Endothelial cell of umbilical vein (primary cell): ENCODE measurements at regions not wholly inside any gene's neighbourhood (a gene's known extent, or its start where the extent isn't known, plus 50 kb on each side); places are given as distances from the start of the nearest gene placed in this dataset.

Experiments used
- BruUV-seq: library from RNA; stranded (reverse); fragments of 400-500 nt; replicated peaks from 2 replicates; lab custom pipeline; 2021; lab: Mats Ljungman, UMichigan
- CTCF ChIA-PET: fragments of 300-600, 350-600 bp; sonication (Branson Sonifier 250); formaldehyde crosslinking; loops from one replicate; lab custom pipeline; 2021; ENCODE audit warnings: antibody characterized with exemption, inconsistent platforms; lab: Charles Lee
- POLR2A ChIA-PET: fragments of 300-600, 350-600 bp; sonication (Branson Sonifier 250); formaldehyde crosslinking; loops from one replicate; lab custom pipeline; 2021; ENCODE audit warnings: antibody characterized with exemption, inconsistent platforms; lab: Charles Lee
- DNase-seq: peaks from one replicate; pipeline ENCODE4 v3.0.0-alpha.2; 2011; ENCODE audit warnings: low read depth, low spot score
- FAIRE-seq: peaks from 2 replicates; lab custom pipeline; 2011; peaks lifted over from hg19 to GRCh38; lab: Jason Lieb, UNC
- H2AFZ ChIP-seq: 2 replicates; pipeline ENCODE4 v1.6.0; 2012; ENCODE audit warnings: low read depth, low read length, control low read depth, inconsistent platforms
- H3K27ac ChIP-seq: 2 replicates; pipeline ENCODE4 v1.5.1; 2011; ENCODE audit warnings: low read depth, mild to moderate bottlenecking, control low read depth, low read length, moderate library complexity; ENCODE audit not compliant: insufficient read depth
- H3K27me3 ChIP-seq, 2 experiments: 2 replicates each; pipeline versions ENCODE4 v1.6.0 to v1.6.1; 2011; ENCODE audit warnings: low read length in 2 of 2, mixed read lengths in 1 of 2; ENCODE audit not compliant: control insufficient read depth in 2 of 2, insufficient read depth in 2 of 2
- H3K36me3 ChIP-seq, 2 experiments: 2 replicates in 1 of 2; 3 replicates in 1 of 2; pipeline ENCODE4 v1.5.1; 2011; ENCODE audit warnings: low read length in 2 of 2, mild to moderate bottlenecking in 1 of 2, moderate library complexity in 1 of 2; ENCODE audit not compliant: control insufficient read depth in 2 of 2, insufficient read depth in 2 of 2; ENCODE audit errors: extremely low read depth in 1 of 2
- H3K4me1 ChIP-seq: 3 replicates; pipeline ENCODE4 v1.5.1; 2011; ENCODE audit warnings: mild to moderate bottlenecking, low read length; ENCODE audit not compliant: control insufficient read depth, insufficient read depth; ENCODE audit errors: extremely low read depth
- H3K4me2 ChIP-seq: 2 replicates; pipeline ENCODE4 v1.6.1; 2011; ENCODE audit warnings: low read length, control low read depth, mixed read lengths; ENCODE audit not compliant: insufficient read depth
- H3K4me3 ChIP-seq, 3 experiments: fragments of 200-600 bp in 1 of 3; sonication (generic), shearing (Covaris generic) in 1 of 3; replicated peaks in 1 of 3; 2 replicates each; pipeline ENCODE4 v1.5.1; 2011 to 2016; ENCODE audit warnings: control low read depth in 3 of 3, low read length in 3 of 3, mild to moderate bottlenecking in 2 of 3, inconsistent platforms in 1 of 3, low read depth in 1 of 3, moderate library complexity in 1 of 3; ENCODE audit not compliant: insufficient read depth in 1 of 3
- H3K79me2 ChIP-seq: 2 replicates; pipeline ENCODE4 v1.6.0; 2012; ENCODE audit warnings: low read length, inconsistent platforms; ENCODE audit not compliant: control insufficient read depth, insufficient read depth
- H3K9ac ChIP-seq: replicated peaks from 2 replicates; pipeline ENCODE3; 2011; ENCODE audit warnings: low read length, control low read depth; ENCODE audit not compliant: insufficient read depth; ENCODE audit errors: extremely low read depth
- H3K9me1 ChIP-seq: replicated peaks from 3 replicates; pipeline ENCODE4 v1.6.0; 2011; ENCODE audit warnings: mild to moderate bottlenecking, low read length; ENCODE audit not compliant: control insufficient read depth, insufficient read depth; ENCODE audit errors: extremely low read depth
- H3K9me3 ChIP-seq: replicated peaks from 2 replicates; pipeline ENCODE4 v1.5.1; 2012; ENCODE audit warnings: low read length, inconsistent platforms; ENCODE audit not compliant: control insufficient read depth, insufficient read depth
- H4K20me1 ChIP-seq: replicated peaks from 2 replicates; pipeline ENCODE3; 2011; ENCODE audit warnings: mild to moderate bottlenecking, low read length; ENCODE audit not compliant: control insufficient read depth, insufficient read depth; ENCODE audit errors: extremely low read depth
- EZH2 ChIP-seq: IDR thresholded peaks from 2 replicates; pipeline ENCODE4 v1.6.1; 2012; ENCODE audit warnings: borderline replicate concordance, low read depth, mild to moderate bottlenecking, moderate library complexity, low read length, inconsistent platforms; ENCODE audit not compliant: severe bottlenecking
- FOS ChIP-seq: IDR thresholded peaks from 2 replicates; pipeline ENCODE4 v1.6.1; 2011; ENCODE audit warnings: mild to moderate bottlenecking, low read length, moderate library complexity, borderline replicate concordance; ENCODE audit not compliant: insufficient read depth
- GATA2 ChIP-seq: IDR thresholded peaks from 2 replicates; pipeline ENCODE4 v1.7.0; 2011; ENCODE audit warnings: low read depth, mild to moderate bottlenecking, moderate library complexity, mixed read lengths, low read length; ENCODE audit not compliant: insufficient read length, insufficient read depth
- JUN ChIP-seq: IDR thresholded peaks from 2 replicates; pipeline ENCODE4 v1.6.1; 2011; ENCODE audit warnings: borderline replicate concordance, low read depth; ENCODE audit not compliant: insufficient read length, insufficient read depth
- MAX ChIP-seq: IDR thresholded peaks from 2 replicates; pipeline ENCODE4 v1.6.1; 2011; ENCODE audit not compliant: insufficient read depth, insufficient read length
- MYC ChIP-seq: IDR thresholded peaks from one replicate; pipeline ENCODE4 v1.6.1; 2011; ENCODE audit warnings: mild to moderate bottlenecking, low read depth, low read length
- POLR2A ChIP-seq: IDR thresholded peaks from 2 replicates; pipeline ENCODE4 v1.6.1; 2012; ENCODE audit warnings: low read depth, mild to moderate bottlenecking, control low read depth, low read length
- POLR2AphosphoS5 ChIP-seq: IDR thresholded peaks from 2 replicates; pipeline ENCODE4 v1.6.1; 2012; ENCODE audit warnings: low read depth, mild to moderate bottlenecking, control low read depth, low read length, moderate library complexity; ENCODE audit not compliant: insufficient read depth
- dilution Hi-C: fragments of 300-500 bp; cut with MboI; formaldehyde crosslinking; loops from one replicate; pipeline ENCODE4 v1.15.0; 2019; ENCODE audit warnings: low sequenced_read_pairs; ENCODE audit not compliant: extremely low pct_ligation_motif_present
- intact Hi-C: fragments of 100-400 bp; cut with micrococcal nuclease; formaldehyde crosslinking; loops from one replicate; pipeline ENCODE4 v1.10.0; 2022
- TF ChIP-seq, protein P1 (sequence below), 2 donors: IDR thresholded peaks; 1 replicate in 1 of 2; 2 replicates in 1 of 2; pipeline ENCODE4 v1.5.1; 2011; ENCODE audit warnings: low read length in 2 of 2, mild to moderate bottlenecking in 2 of 2, moderate library complexity in 2 of 2, control low read depth in 1 of 2, inconsistent platforms in 1 of 2, low read depth in 1 of 2; ENCODE audit not compliant: insufficient read depth in 1 of 2; ENCODE audit errors: extremely low read depth in 1 of 2

GRCh38 chr1:244212797-244213475 is 161.9 kb downstream of the ZBTB18 start:
- no peak overlapping the region for H3K4me3 ChIP-seq
- H2AFZ ChIP-seq, result no peak overlapping the region
- H3K9me1 ChIP-seq, result no peaks in the 10 kb centered on the region
- FAIRE-seq (peak; percentile 67), DNase-seq (no peak)
- no peak overlapping the region for H3K4me2 ChIP-seq
- H3K4me1 ChIP-seq, result peaks cover 16% of the 10 kb centered on the region
- dilution Hi-C loops, result no loop called here
- no peaks in the 10 kb centered on the region for H3K36me3 ChIP-seq
- intact Hi-C loops, result no loop called here
- TF ChIP-seq POLR2A (no peak), POLR2AphosphoS5 (no peak), FOS (no peak), MYC (no peak), GATA2 (no peak), EZH2 (no peak), JUN (no peak), MAX (no peak)
- TF ChIP-seq, protein P1, sequence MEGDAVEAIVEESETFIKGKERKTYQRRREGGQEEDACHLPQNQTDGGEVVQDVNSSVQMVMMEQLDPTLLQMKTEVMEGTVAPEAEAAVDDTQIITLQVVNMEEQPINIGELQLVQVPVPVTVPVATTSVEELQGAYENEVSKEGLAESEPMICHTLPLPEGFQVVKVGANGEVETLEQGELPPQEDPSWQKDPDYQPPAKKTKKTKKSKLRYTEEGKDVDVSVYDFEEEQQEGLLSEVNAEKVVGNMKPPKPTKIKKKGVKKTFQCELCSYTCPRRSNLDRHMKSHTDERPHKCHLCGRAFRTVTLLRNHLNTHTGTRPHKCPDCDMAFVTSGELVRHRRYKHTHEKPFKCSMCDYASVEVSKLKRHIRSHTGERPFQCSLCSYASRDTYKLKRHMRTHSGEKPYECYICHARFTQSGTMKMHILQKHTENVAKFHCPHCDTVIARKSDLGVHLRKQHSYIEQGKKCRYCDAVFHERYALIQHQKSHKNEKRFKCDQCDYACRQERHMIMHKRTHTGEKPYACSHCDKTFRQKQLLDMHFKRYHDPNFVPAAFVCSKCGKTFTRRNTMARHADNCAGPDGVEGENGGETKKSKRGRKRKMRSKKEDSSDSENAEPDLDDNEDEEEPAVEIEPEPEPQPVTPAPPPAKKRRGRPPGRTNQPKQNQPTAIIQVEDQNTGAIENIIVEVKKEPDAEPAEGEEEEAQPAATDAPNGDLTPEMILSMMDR (IDR thresholded peaks at IDR 0.05; ENCODE audit: extremely low read depth in 1 of 2, insufficient read depth in 1 of 2, low read depth in 1 of 2, low read length in 2 of 2), result no peak
- ChIA-PET POLR2A (no interaction called here), CTCF (no interaction called here)
- no peak overlapping the region for H3K9ac ChIP-seq
- no TSS peak for BruUV-seq
- H3K9me3 ChIP-seq, result no peaks in the 10 kb centered on the region
- H3K79me2 ChIP-seq, result no peaks in the 10 kb centered on the region
- H3K27me3 ChIP-seq, result no peaks in the 10 kb centered on the region
- H3K27ac ChIP-seq, result no peak overlapping the region
- no peaks in the 10 kb centered on the region for H4K20me1 ChIP-seq
